HepG2 (cell line): ENCODE measurements at regions not wholly inside any gene's neighbourhood (a gene's known extent, or its start where the extent isn't known, plus 50 kb on each side); places are given as distances from the start of the nearest gene placed in this dataset.

Experiments
- ATAC-seq: fragments of 200-7000 bp; cut with Tn5 transposase; 3 replicates; pipeline ENCODE4 v1.9.1; 2020; ENCODE audit warnings: mild to moderate bottlenecking, moderate library complexity
- BruUV-seq: library from RNA; stranded (reverse); fragments of 400-500 nt; replicated peaks from 2 replicates; lab custom pipeline; 2021; lab: Mats Ljungman, UMichigan
- CTCF ChIA-PET: fragments of 300-600 bp; formaldehyde crosslinking; extraction: SDS; loops from one replicate; lab custom pipeline; 2021; ENCODE audit warnings: low total read pairs, inconsistent platforms, low intra/inter-chr PET ratio; lab: Yijun Ruan, JAX
- POLR2A ChIA-PET: fragments of 350-600 bp; sonication (Branson Sonifier 250); formaldehyde crosslinking; loops from one replicate; lab custom pipeline; 2020; ENCODE audit warnings: antibody characterized with exemption, inconsistent platforms; lab: Yijun Ruan, JAX
- DNase-seq: peaks from one replicate; pipeline ENCODE4 v3.0.0-alpha.2; 2015; ENCODE audit warnings: low spot score
- FAIRE-seq: peaks from 3 replicates; lab custom pipeline; 2011; peaks lifted over from hg19 to GRCh38; lab: Jason Lieb, UNC
- H2AFZ ChIP-seq: one replicate; pipeline ENCODE4 v1.6.1; 2011; ENCODE audit warnings: low read length, inconsistent platforms
- H3K27ac ChIP-seq: fragments of 300-600 bp; 3 replicates; pipeline ENCODE4 v1.8.0; 2011; ENCODE audit warnings: mixed run types, mild to moderate bottlenecking, mixed read lengths, low read length, inconsistent platforms; ENCODE audit not compliant: insufficient read depth; ENCODE audit errors: extremely low read length
- H3K27me3 ChIP-seq, 2 experiments: fragments of 200-600 bp in 1 of 2; 2 replicates in 1 of 2; 3 replicates in 1 of 2; pipeline versions ENCODE4 v1.6.0 to v1.8.0; 2011; ENCODE audit warnings: low read length in 2 of 2, mild to moderate bottlenecking in 2 of 2, moderate library complexity in 2 of 2, inconsistent platforms in 1 of 2; ENCODE audit not compliant: insufficient read depth in 2 of 2, control insufficient read depth in 1 of 2
- H3K36me3 ChIP-seq, 2 experiments: fragments of 200-600 bp in 1 of 2; replicated peaks in 1 of 2; 2 replicates in 1 of 2; 3 replicates in 1 of 2; pipeline versions ENCODE4 v1.5.1 to v1.8.0; 2011; ENCODE audit warnings: low read length in 2 of 2, inconsistent platforms in 1 of 2; ENCODE audit not compliant: insufficient read depth in 2 of 2, control insufficient read depth in 1 of 2
- H3K4me1 ChIP-seq: 2 replicates; pipeline ENCODE4 v1.5.1; 2012; ENCODE audit warnings: low read length, inconsistent platforms; ENCODE audit not compliant: insufficient read depth
- H3K4me2 ChIP-seq: 2 replicates; pipeline ENCODE4 v1.6.0; 2011; ENCODE audit warnings: low read depth, low read length, inconsistent platforms
- H3K4me3 ChIP-seq, 3 experiments: fragments of 200-600 bp in 1 of 3; sonication (generic), shearing (Covaris generic) in 1 of 3; replicated peaks in 1 of 3; 2 replicates each; pipeline ENCODE4 v1.5.1; 2011 to 2016; ENCODE audit warnings: low read length in 3 of 3, inconsistent platforms in 2 of 3, low read depth in 2 of 3, mild to moderate bottlenecking in 2 of 3, control low read depth in 1 of 3, mixed read lengths in 1 of 3; ENCODE audit not compliant: insufficient read depth in 1 of 3
- H3K79me2 ChIP-seq: one replicate; pipeline ENCODE4 v1.6.1; 2011; ENCODE audit warnings: low read length, inconsistent platforms; ENCODE audit not compliant: insufficient read depth
- H3K9ac ChIP-seq: 2 replicates; pipeline ENCODE4 v1.6.0; 2011; ENCODE audit warnings: mild to moderate bottlenecking, low read depth, low read length, inconsistent platforms; ENCODE audit not compliant: insufficient read depth
- H3K9me3 ChIP-seq: 2 replicates; pipeline ENCODE4 v1.5.1; 2012; ENCODE audit warnings: mild to moderate bottlenecking, low read length
- H4K20me1 ChIP-seq: 2 replicates; pipeline ENCODE4 v1.6.0; 2011; ENCODE audit warnings: inconsistent platforms, mild to moderate bottlenecking, low read length, moderate library complexity; ENCODE audit not compliant: insufficient read depth
- HMG20B ChIP-seq: conservative IDR thresholded peaks from 2 replicates; pipeline ENCODE4 v1.6.1; 2016; ENCODE audit warnings: missing genetic modification reagents, missing compliant biosample characterization
- MXI1 ChIP-seq: IDR thresholded peaks from 3 replicates; pipeline ENCODE4 v1.6.1; 2012; ENCODE audit warnings: low read depth, low read length, inconsistent platforms, borderline replicate concordance
- NFE2L1 ChIP-seq: sonication (generic); formaldehyde crosslinking; IDR thresholded peaks from 2 replicates; pipeline ENCODE4 v1.4.0; 2020; ENCODE audit warnings: missing genetic modification reagents, mild to moderate bottlenecking, borderline replicate concordance
- PITX1 ChIP-seq: sonication (generic); formaldehyde crosslinking; IDR thresholded peaks from 2 replicates; pipeline ENCODE4 v1.5.1; 2020; ENCODE audit warnings: mild to moderate bottlenecking, missing genetic modification reagents
- SALL2 ChIP-seq: sonication (generic); formaldehyde crosslinking; IDR thresholded peaks from 2 replicates; pipeline ENCODE4 v1.8.1; 2023; ENCODE audit warnings: mild to moderate bottlenecking, missing genetic modification reagents, inconsistent platforms
- ZKSCAN5 ChIP-seq: sonication (generic); formaldehyde crosslinking; IDR thresholded peaks from 2 replicates; pipeline ENCODE4 v1.5.1; 2020; ENCODE audit warnings: mild to moderate bottlenecking, missing genetic modification reagents
- ZNF101 ChIP-seq: sonication (generic); formaldehyde crosslinking; IDR thresholded peaks from 2 replicates; pipeline ENCODE4 v1.4.0; 2020; ENCODE audit warnings: mild to moderate bottlenecking, low read depth, missing genetic modification reagents, borderline replicate concordance
- ZNF382 ChIP-seq: sonication (generic); formaldehyde crosslinking; IDR thresholded peaks from 2 replicates; pipeline ENCODE4 v1.5.0; 2020; ENCODE audit warnings: missing genetic modification reagents, mild to moderate bottlenecking, borderline replicate concordance
- ZNF672 ChIP-seq: sonication (generic); formaldehyde crosslinking; IDR thresholded peaks from 2 replicates; pipeline ENCODE4 v1.8.1; 2022; ENCODE audit warnings: missing genetic modification reagents
- WGBS: methylation state at CpG from one replicate; pipeline ENCODE4 v1.1.6; 2017; ENCODE audit warnings: low lambda C conversion rate; 5-methylcytosine and 5-hydroxymethylcytosine counted together
- in situ Hi-C: cut with HindIII; loops from 2 replicates; pipeline ENCODE4 v1.10.0; 2017; ENCODE audit warnings: low pct_unique_long_range_greater_than_20kb; ENCODE audit not compliant: extremely low pct_ligation_motif_present
- intact Hi-C: fragments of 100-400 bp; cut with micrococcal nuclease; formaldehyde crosslinking; loops from one replicate; pipeline ENCODE4 v1.10.0; 2022; ENCODE audit not compliant: unreplicated experiment
- TF ChIP-seq, protein P1 (sequence below): sonication (generic); formaldehyde crosslinking; IDR thresholded peaks from 2 replicates; pipeline ENCODE4 v1.5.0; 2020; ENCODE audit warnings: mild to moderate bottlenecking, missing genetic modification reagents, borderline replicate concordance
- TF ChIP-seq, protein P2 (sequence below): IDR thresholded peaks from 2 replicates; pipeline ENCODE4 v1.6.1; 2016; ENCODE audit warnings: missing compliant biosample characterization, missing genetic modification reagents, borderline replicate concordance

DNA sequence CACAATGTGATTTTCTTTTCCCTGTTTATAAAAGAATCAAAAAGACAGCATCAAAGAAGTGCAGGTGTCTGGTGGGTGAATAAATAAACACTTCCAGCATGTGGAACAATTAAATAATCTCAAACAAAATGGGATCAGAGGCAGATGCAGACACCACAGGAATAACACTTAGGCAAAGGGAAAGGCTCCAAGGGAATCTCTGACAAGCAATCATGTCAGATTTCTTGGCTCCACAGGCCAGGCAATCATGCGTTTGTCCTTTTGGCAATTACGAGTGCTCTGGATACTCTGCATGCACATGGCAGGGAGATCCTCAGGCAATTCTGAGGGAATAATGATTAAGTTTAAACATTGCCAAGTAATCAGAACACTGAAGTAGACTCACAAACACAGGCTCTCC, 403.5 kb upstream of the LUZP2 start:
- H3K4me2 ChIP-seq: no peak overlapping the region
- POLR2A ChIA-PET: no interaction called here
- WGBS: 0% methylated on average over 2 of the region's 2 CpGs
- no peak for TF ChIP-seq PITX1 (CRISPR knock-in tag)
- TF ChIP-seq, all 625 proteins: peak for 0
- Histone ChIP-seq H3K36me3 (no peaks in the 10 kb centered on the region), H3K4me3 (no peak overlapping the region), H3K9ac (no peak overlapping the region), H3K9me3 (no peaks in the 10 kb centered on the region), H3K79me2 (no peaks in the 10 kb centered on the region), H4K20me1 (no peaks in the 10 kb centered on the region), H3K4me1 (no peaks in the 10 kb centered on the region), H3K27me3 (no peaks in the 10 kb centered on the region), H2AFZ (no peak overlapping the region), H3K27ac (no peak overlapping the region)
- in situ Hi-C loops: no loop called here
- no TSS peak for BruUV-seq
- DNase-seq (no peak), ATAC-seq (no peak), FAIRE-seq (no peak)
- CTCF ChIA-PET: no interaction called here
- intact Hi-C loops: no loop called here

GRCh38 chr11:24108609-24109008, 388.2 kb upstream of the LUZP2 start:
- intact Hi-C loops (no loop called here), in situ Hi-C loops (no loop called here)
- no peak overlapping the region for H3K9ac ChIP-seq
- 2% methylated on average over 3 of the region's 3 CpGs for WGBS
- no TSS peak for BruUV-seq
- ChIA-PET CTCF (no interaction called here), POLR2A (no interaction called here)
- H3K36me3 ChIP-seq: no peaks in the 10 kb centered on the region
- peaks cover 40% of the 10 kb centered on the region for H3K9me3 ChIP-seq
- no peak for FAIRE-seq
- DNase-seq: no peak
- H2AFZ ChIP-seq: no peak overlapping the region
- no peaks in the 10 kb centered on the region for H4K20me1 ChIP-seq
- no peaks in the 10 kb centered on the region for H3K4me1 ChIP-seq
- no peaks in the 10 kb centered on the region for H3K79me2 ChIP-seq
- H3K4me2 ChIP-seq: no peak overlapping the region
- no peak overlapping the region for H3K4me3 ChIP-seq
- ATAC-seq: no peak
- no peak overlapping the region for H3K27ac ChIP-seq
- no peaks in the 10 kb centered on the region for H3K27me3 ChIP-seq
- TF ChIP-seq ZNF101 (CRISPR knock-in tag): no peak
- TF ChIP-seq ZNF672 (CRISPR knock-in tag): no peak
- no peak for TF ChIP-seq ZNF382 (CRISPR knock-in tag)
- TF ChIP-seq ZKSCAN5: no peak
- TF ChIP-seq SALL2 (CRISPR knock-in tag): no peak
- TF ChIP-seq NFE2L1 (CRISPR knock-in tag): no peak
- TF ChIP-seq HMG20B (CRISPR knock-in tag): no peak
- TF ChIP-seq, protein P1, sequence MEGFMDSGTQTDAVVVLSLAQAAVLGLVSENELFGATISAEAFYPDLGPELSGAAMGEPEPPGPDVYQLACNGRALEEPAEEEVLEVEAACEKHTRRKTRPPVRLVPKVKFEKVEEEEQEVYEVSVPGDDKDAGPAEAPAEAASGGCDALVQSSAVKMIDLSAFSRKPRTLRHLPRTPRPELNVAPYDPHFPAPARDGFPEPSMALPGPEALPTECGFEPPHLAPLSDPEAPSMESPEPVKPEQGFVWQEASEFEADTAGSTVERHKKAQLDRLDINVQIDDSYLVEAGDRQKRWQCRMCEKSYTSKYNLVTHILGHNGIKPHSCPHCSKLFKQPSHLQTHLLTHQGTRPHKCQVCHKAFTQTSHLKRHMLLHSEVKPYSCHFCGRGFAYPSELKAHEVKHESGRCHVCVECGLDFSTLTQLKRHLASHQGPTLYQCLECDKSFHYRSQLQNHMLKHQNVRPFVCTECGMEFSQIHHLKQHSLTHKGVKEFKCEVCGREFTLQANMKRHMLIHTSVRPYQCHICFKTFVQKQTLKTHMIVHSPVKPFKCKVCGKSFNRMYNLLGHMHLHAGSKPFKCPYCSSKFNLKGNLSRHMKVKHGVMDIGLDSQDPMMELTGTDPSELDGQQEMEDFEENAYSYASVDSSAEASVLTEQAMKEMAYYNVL (CRISPR knock-in tag): no peak
- TF ChIP-seq, protein P2, sequence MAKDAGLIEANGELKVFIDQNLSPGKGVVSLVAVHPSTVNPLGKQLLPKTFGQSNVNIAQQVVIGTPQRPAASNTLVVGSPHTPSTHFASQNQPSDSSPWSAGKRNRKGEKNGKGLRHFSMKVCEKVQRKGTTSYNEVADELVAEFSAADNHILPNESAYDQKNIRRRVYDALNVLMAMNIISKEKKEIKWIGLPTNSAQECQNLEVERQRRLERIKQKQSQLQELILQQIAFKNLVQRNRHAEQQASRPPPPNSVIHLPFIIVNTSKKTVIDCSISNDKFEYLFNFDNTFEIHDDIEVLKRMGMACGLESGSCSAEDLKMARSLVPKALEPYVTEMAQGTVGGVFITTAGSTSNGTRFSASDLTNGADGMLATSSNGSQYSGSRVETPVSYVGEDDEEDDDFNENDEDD (CRISPR knock-in tag): no peak
- no peak for TF ChIP-seq PITX1 (CRISPR knock-in tag)
- no peak for TF ChIP-seq MXI1
